Keratinocyte (primary cell): ENCODE measurements at regions not wholly inside any gene's neighbourhood (a gene's known extent, or its start where the extent isn't known, plus 50 kb on each side); places are given as distances from the start of the nearest gene placed in this dataset.

Experiments
- CTCF ChIP-seq, 3 experiments: IDR thresholded peaks in 1 of 3; conservative IDR thresholded peaks in 1 of 3; optimal IDR thresholded peaks in 1 of 3; 2 replicates in 2 of 3; 3 replicates in 1 of 3; pipeline versions ENCODE3 to v1.5.1; 2011; ENCODE audit warnings: low read length in 3 of 3, mild to moderate bottlenecking in 3 of 3, moderate library complexity in 2 of 3, control low read depth in 1 of 3, inconsistent platforms in 1 of 3; ENCODE audit not compliant: insufficient read depth in 2 of 3; ENCODE audit errors: extremely low read depth in 1 of 3
- EZH2 ChIP-seq: IDR thresholded peaks from one replicate; pipeline ENCODE4 v1.6.1; 2012; ENCODE audit warnings: inconsistent platforms, mild to moderate bottlenecking, low read length, moderate library complexity

GRCh38 chr5:63686938-63687337, 275.3 kb downstream of the HTR1A start:
- TF ChIP-seq CTCF (optimal IDR thresholded peaks at IDR 0.05 in 1 of 3, IDR thresholded peaks at IDR 0.05 in 1 of 3, conservative IDR thresholded peaks at IDR 0.05 in 1 of 3; ENCODE audit: extremely low read depth in 1 of 3, insufficient read depth in 2 of 3, low read length in 3 of 3) = no peak
- TF ChIP-seq EZH2 = no peak
